ENCODE measurements at regions not wholly inside any gene's neighbourhood (a gene's known extent, or its start where the extent isn't known, plus 50 kb on each side); places are given as distances from the start of the nearest gene placed in this dataset.

DNA sequence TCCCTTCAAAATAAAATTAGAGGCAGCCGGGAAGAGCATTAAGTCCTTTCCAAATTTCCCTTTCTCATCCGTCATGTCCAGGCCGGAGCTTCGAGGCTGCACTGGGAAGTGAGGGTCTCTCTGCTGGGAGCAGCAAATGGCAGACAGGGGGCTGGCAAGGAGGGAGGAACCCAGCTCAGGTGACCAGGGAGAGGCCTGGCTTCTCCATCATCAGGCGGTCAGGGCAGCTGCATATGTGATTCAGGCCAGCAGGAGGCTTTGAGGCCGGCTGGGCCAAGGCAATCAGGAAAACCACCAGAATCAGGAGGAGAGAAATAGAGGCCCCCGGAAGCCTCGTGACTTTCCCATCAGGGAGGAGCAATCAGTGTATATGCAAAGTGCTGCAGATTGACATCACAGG lies 85.0 kb upstream of the RPL38 start:
- no peak for DNase-seq (ENCODE audit: extremely low read depth, low read depth)
- TF ChIP-seq, protein P1, sequence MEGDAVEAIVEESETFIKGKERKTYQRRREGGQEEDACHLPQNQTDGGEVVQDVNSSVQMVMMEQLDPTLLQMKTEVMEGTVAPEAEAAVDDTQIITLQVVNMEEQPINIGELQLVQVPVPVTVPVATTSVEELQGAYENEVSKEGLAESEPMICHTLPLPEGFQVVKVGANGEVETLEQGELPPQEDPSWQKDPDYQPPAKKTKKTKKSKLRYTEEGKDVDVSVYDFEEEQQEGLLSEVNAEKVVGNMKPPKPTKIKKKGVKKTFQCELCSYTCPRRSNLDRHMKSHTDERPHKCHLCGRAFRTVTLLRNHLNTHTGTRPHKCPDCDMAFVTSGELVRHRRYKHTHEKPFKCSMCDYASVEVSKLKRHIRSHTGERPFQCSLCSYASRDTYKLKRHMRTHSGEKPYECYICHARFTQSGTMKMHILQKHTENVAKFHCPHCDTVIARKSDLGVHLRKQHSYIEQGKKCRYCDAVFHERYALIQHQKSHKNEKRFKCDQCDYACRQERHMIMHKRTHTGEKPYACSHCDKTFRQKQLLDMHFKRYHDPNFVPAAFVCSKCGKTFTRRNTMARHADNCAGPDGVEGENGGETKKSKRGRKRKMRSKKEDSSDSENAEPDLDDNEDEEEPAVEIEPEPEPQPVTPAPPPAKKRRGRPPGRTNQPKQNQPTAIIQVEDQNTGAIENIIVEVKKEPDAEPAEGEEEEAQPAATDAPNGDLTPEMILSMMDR (IDR thresholded peaks at IDR 0.05; ENCODE audit: low read depth, low read length) = no peak

DNA sequence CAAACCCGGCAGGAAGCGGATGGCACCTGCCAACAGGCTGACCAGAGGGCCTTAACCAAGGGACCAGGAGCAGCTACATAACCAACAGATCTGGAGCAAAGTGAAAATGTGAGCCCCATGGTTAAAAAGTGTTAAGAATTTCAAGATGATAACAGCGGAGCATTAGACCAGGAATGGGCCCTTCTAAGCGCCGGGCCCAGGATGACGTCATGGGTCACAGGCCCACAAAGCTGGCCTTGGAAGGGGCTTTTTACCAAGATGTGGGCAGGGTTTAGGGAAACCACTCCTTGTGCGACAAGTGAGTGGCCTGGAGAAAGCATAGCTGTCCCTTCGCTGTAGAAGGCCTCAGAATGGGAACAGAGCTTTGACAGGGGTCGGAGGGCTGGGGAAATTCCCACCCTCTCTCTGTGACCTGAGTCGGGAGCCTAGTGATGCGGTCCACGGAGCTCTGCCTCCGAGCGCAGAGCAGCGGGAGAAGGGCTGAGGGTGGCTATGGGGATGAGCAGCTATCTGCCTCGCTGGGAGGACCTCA lies 84.4 kb upstream of the RPL38 start:
- TF ChIP-seq, protein P1 (IDR thresholded peaks at IDR 0.05; ENCODE audit: low read depth, low read length) = no peak
- no peak for DNase-seq (ENCODE audit: extremely low read depth, low read depth)

GRCh38 chr17:74119965-74120364 lies 83.5 kb upstream of the RPL38 start:
- TF ChIP-seq, protein P1 (IDR thresholded peaks at IDR 0.05; ENCODE audit: low read depth, low read length) = no peak
- DNase-seq (ENCODE audit: extremely low read depth, low read depth) = no peak

DNA sequence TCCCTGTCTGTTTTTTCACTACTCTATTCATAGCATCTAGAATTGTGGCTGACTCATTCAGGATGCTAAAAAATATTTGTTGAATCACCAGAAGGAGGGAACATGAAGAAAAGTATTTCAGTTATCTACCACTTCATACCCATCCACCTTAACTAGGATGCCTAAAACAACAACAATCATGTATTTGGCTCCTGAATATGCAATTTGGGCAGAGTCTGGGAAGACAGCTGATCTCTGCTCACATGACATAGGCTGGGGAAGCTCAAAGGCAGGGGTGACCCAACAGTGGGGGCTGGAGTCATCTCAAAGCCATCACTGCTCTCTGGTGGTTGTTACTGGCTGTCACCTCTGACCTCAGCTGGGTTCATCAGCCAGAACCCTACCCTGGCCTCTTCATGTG lies 80.1 kb upstream of the RPL38 start:
- DNase-seq (ENCODE audit: extremely low read depth, low read depth) = no peak
- TF ChIP-seq, protein P1 (IDR thresholded peaks at IDR 0.05; ENCODE audit: low read depth, low read length) = no peak

- no peak for DNase-seq (ENCODE audit: extremely low read depth, low read depth)
- TF ChIP-seq, protein P1 (IDR thresholded peaks at IDR 0.05; ENCODE audit: low read depth, low read length) = no peak
Observed at GRCh38 chr17:74123866-74124444, 79.5 kb upstream of the RPL38 start.

DNA sequence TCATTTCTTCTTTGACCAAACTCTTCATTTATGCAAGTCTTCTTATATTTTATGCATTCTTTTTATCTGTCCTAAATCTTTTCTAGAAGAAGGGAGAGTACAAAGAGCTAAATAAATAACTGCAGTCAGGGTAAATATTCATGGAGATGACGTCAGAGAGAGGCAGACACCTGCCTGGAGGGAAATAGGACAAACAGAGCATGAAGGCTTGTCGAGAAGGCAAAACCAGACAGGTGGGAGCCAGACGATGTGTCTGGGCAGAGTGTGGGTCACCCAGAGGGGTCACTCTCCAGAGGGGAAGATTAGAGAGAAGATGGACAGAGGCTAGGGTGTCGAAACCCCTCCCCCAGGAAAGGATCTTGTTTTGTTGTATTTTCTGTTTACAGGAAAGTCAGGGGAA lies 78.3 kb upstream of the RPL38 start:
- no peak for DNase-seq (ENCODE audit: extremely low read depth, low read depth)
- TF ChIP-seq, protein P1 (IDR thresholded peaks at IDR 0.05; ENCODE audit: low read depth, low read length) = no peak

GRCh38 chr17:74126179-74126900 lies 77.1 kb upstream of the RPL38 start:
- TF ChIP-seq, protein P1 (IDR thresholded peaks at IDR 0.05; ENCODE audit: low read depth, low read length) = no peak
- DNase-seq (ENCODE audit: extremely low read depth, low read depth) = no peak
